Spinal cord (tissue), 9 donors: ENCODE measurements at regions not wholly inside any gene's neighbourhood (a gene's known extent, or its start where the extent isn't known, plus 50 kb on each side); places are given as distances from the start of the nearest gene placed in this dataset.

Experiments
- DNase-seq, 6 donors: peaks; one replicate each; pipeline versions ENCODE4 v3.0.0 to v3.0.0-alpha.2; 2013 to 2015; ENCODE audit warnings: low spot score in 6 of 6, low read depth in 4 of 6
- H3K27ac ChIP-seq: one replicate; pipeline ENCODE4 v1.5.1; 2013; ENCODE audit warnings: low read depth, low read length, control low read depth
- H3K27me3 ChIP-seq: one replicate; pipeline ENCODE4 v1.6.1; 2013; ENCODE audit warnings: low read length; ENCODE audit not compliant: control insufficient read depth, insufficient read depth
- H3K36me3 ChIP-seq: one replicate; pipeline ENCODE4 v1.6.1; 2013; ENCODE audit warnings: low read length; ENCODE audit not compliant: control insufficient read depth, insufficient read depth
- H3K4me1 ChIP-seq: one replicate; pipeline ENCODE4 v1.6.1; 2013; ENCODE audit warnings: low read length; ENCODE audit not compliant: control insufficient read depth, insufficient read depth
- H3K4me3 ChIP-seq: one replicate; pipeline ENCODE4 v1.5.1; 2013; ENCODE audit warnings: low read depth, low read length, control low read depth
- H3K9me3 ChIP-seq: one replicate; pipeline ENCODE4 v1.6.1; 2013; ENCODE audit warnings: low read length; ENCODE audit not compliant: control insufficient read depth, insufficient read depth
- WGBS: methylation state at CpG from one replicate; pipeline ENCODE4 v1.1.5; 2013; ENCODE audit warnings: missing lambda C conversion rate; ENCODE audit not compliant: insufficient coverage; 5-methylcytosine and 5-hydroxymethylcytosine counted together
- donor health status: healthy.

GRCh38 chr2:223107825-223108224 lies 55.8 kb downstream of the KCNE4 start:
- Histone ChIP-seq H3K4me1 (no peaks in the 10 kb centered on the region), H3K36me3 (no peaks in the 10 kb centered on the region), H3K27me3 (no peaks in the 10 kb centered on the region), H3K9me3 (peaks cover under 1% of the 10 kb centered on the region), H3K4me3 (no peak overlapping the region), H3K27ac (no peak overlapping the region)
- no CpG with 5 or more reads among the region's 1 CpG for WGBS
- DNase-seq = no peak

DNA sequence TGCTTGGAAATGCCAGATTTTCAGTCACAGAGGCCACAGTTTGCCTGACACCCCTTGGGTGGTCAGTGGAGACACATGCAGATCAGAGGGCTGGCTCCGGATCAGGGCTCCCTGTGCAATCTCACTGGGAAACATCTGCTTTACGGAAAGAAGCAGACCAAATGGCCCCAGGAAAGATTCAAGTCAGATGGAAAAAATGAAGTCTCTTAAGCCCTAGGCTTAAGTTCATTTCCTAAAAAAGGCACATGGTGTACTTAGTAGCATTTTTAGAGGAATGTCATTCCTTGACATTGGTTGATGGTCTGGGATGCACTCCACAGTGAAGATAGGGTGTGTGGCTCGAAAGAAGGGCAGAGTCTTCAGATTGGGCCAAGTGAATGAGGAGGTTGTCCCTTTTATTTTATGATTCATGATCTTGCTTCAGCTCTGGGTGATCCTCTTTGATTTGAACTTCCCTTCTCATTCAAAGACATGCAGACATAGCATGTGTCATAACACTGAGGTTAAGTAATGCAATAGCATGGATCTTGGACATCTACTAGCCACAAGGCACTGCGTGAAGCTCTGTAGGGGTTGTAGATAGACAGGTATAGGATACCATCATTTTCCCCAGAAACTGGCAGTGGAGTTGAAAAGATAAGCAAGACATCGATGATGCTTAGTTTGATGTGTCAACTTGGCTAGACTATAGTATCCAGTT lies 56.5 kb downstream of the KCNE4 start:
- Histone ChIP-seq H3K27ac (no peak overlapping the region), H3K4me3 (no peak overlapping the region), H3K9me3 (peaks cover 2% of the 10 kb centered on the region), H3K27me3 (no peaks in the 10 kb centered on the region), H3K36me3 (no peaks in the 10 kb centered on the region), H3K4me1 (no peaks in the 10 kb centered on the region)
- WGBS = 46% methylated on average over 2 of the region's 5 CpGs
- DNase-seq = no peak

GRCh38 chr2:223109341-223109740 lies 57.4 kb downstream of the KCNE4 start:
- WGBS = 0% methylated on average over 1 of the region's 3 CpGs
- H3K9me3 ChIP-seq = peaks cover 2% of the 10 kb centered on the region
- H3K4me3 ChIP-seq = no peak overlapping the region
- no peaks in the 10 kb centered on the region for H3K4me1 ChIP-seq
- H3K27ac ChIP-seq = no peak overlapping the region
- no peaks in the 10 kb centered on the region for H3K36me3 ChIP-seq
- H3K27me3 ChIP-seq = no peaks in the 10 kb centered on the region
- no peak for DNase-seq

DNA sequence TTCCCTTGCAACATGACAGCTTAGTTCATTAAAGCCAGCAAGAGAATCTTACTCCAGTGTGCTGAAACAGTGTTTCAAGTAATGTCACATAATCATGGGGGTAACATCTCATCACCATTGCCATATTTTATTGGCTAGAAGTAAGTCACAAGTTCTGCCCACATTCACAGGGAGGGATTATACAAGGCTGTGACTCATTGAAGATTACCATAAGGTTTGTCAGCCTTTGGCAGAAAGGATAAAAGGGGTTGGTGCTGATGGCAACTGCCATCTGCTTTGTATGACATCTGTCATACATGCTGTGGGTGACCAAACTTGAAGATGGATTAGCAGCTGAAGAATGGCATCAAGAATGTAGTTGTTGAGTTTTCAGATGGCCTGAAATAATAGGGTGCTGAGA lies 61.2 kb downstream of the KCNE4 start:
- no peak overlapping the region for H3K4me3 ChIP-seq
- no peaks in the 10 kb centered on the region for H3K4me1 ChIP-seq
- no peak overlapping the region for H3K27ac ChIP-seq
- DNase-seq = peak in 1 of 6 donors; percentile 38
- H3K9me3 ChIP-seq = peaks cover 2% of the 10 kb centered on the region
- no peaks in the 10 kb centered on the region for H3K36me3 ChIP-seq
- no peaks in the 10 kb centered on the region for H3K27me3 ChIP-seq

- H3K27me3 ChIP-seq = no peaks in the 10 kb centered on the region
- no CpG with 5 or more reads among the region's 3 CpGs for WGBS
These were observed 62.2 kb downstream of the KCNE4 start for GRCh38 chr2:223114170-223114569.

DNA sequence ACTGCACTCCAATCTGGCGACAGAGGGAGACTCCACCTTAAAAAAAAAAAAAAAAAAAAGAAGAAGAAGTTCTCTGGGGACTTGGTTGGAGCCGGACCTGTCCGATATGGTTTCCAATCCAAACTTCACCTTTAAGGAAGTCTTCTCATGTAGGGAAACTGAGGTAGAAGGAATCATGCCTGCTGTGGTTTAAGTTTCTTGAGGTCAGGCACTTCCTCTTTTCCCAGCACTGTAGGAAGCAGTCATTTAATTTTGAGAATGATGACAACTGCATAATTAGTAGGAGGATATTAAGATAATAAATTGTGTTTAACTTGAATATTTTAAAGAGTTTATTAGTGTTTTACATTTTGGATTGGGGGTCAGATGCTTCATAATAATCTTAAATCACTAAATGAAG lies 62.9 kb downstream of the KCNE4 start:
- no CpG with 5 or more reads among the region's 3 CpGs for WGBS
- DNase-seq = no peak
- Histone ChIP-seq H3K4me3 (no peak overlapping the region), H3K27ac (no peak overlapping the region), H3K27me3 (no peaks in the 10 kb centered on the region), H3K36me3 (no peaks in the 10 kb centered on the region), H3K9me3 (peaks cover 2% of the 10 kb centered on the region), H3K4me1 (no peaks in the 10 kb centered on the region)

More at GRCh38 chr2:223114170-223114569, 62.2 kb downstream of the KCNE4 start:
- Histone ChIP-seq H3K9me3 (peaks cover 2% of the 10 kb centered on the region), H3K4me1 (no peaks in the 10 kb centered on the region), H3K36me3 (no peaks in the 10 kb centered on the region), H3K4me3 (no peak overlapping the region), H3K27ac (no peak overlapping the region)
- DNase-seq = no peak

DNA sequence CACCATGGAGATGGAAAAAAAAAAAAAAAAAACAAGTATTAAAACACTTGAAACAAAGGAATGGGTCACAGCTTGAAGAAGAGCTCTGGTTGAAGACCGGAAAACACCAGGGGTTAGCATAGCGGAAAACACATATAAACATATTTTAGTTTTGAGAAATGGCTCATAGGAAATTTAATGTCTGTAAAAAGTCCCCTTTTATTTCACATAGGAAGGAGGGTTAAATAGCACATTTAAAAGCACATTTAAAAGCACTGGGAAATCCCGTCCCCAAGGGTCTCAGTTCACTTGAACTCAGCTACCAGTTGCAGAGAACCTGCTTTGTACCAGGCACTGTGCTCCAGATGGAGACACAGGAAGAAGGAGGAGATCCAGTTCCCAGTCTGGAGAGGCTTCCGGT lies 65.5 kb downstream of the KCNE4 start:
- no peak for DNase-seq
- H3K27me3 ChIP-seq = no peaks in the 10 kb centered on the region
- WGBS = 92% methylated on average over 2 of the region's 4 CpGs
- H3K4me1 ChIP-seq = no peaks in the 10 kb centered on the region
- H3K4me3 ChIP-seq = no peak overlapping the region
- no peaks in the 10 kb centered on the region for H3K36me3 ChIP-seq
- peak overlapping the region; percentile 36 for H3K27ac ChIP-seq
- H3K9me3 ChIP-seq = peaks cover 2% of the 10 kb centered on the region

DNA sequence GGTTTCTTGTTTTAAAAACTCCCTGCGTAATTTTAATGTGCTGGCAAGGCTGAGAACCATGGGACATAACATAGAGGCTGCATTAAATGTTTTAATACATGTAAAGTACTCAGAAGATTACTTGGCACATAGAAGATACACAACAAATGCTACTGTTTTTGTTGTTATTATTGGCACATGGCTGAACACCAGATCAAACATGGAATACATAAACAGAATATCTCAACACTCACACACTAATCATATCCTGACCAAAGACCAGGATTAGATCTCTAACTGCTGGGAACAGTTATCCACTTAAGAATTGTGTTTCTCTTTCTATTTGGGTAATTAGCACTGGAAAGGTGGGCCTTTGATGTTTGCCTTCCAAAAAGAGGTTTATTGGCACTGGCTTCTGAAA lies 69.3 kb downstream of the KCNE4 start:
- WGBS = no CpG with 5 or more reads among the region's 1 CpG

GRCh38 chr2:223122781-223123180 lies 70.8 kb downstream of the KCNE4 start:
- no peaks in the 10 kb centered on the region for H3K27me3 ChIP-seq
- no peaks in the 10 kb centered on the region for H3K9me3 ChIP-seq
- peak in 1 of 6 donors; percentile 48 for DNase-seq
- H3K4me1 ChIP-seq = no peaks in the 10 kb centered on the region
- no peak overlapping the region for H3K27ac ChIP-seq
- 75% methylated on average over 1 of the region's 4 CpGs for WGBS
- H3K4me3 ChIP-seq = no peak overlapping the region
- H3K36me3 ChIP-seq = no peaks in the 10 kb centered on the region

More for the DNA sequence above, 69.3 kb downstream of the KCNE4 start:
- no peaks in the 10 kb centered on the region for H3K27me3 ChIP-seq
- H3K9me3 ChIP-seq = no peaks in the 10 kb centered on the region
- no peaks in the 10 kb centered on the region for H3K4me1 ChIP-seq
- no peaks in the 10 kb centered on the region for H3K36me3 ChIP-seq
- no peak overlapping the region for H3K27ac ChIP-seq
- DNase-seq = peak in 1 of 6 donors; percentile 26
- H3K4me3 ChIP-seq = no peak overlapping the region

DNA sequence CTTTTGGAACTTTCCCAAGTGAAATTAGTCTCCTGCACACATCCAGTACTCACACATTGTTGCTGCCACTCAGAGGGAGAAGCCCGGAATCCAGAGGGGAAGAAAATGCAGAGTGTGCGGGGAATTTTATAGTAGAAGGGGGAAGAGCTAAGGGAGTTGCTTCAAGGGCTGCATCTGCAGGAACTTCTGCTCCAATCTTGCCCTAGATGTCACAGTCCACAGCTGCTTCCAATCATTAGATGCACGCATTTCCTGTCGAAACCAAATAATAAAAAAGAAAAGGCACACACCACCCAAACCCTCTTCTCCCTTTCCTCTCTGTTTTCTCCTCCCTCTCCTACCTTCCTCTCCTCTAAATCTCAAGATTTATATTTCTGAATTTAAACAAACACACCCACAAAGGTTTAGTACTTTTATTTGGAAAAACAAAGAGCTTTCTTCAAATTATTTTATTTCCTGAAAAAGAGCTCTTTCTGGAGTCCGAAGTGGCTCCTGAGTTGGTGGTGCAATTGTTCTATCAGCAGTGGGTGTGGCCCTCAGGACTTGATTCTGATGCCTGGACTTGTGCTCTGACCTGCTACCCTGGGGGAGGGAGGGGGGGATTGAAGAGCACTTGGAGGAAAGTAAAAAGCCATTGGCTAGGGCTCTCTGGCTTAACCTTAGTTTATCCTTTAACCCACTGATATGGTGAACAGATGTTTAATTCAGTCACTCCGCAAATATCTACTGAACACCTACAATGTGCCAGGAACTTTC lies 72.0 kb downstream of the KCNE4 start:
- Histone ChIP-seq H3K36me3 (no peaks in the 10 kb centered on the region), H3K4me3 (no peak overlapping the region), H3K27ac (peak overlapping the region; percentile 25), H3K4me1 (no peaks in the 10 kb centered on the region), H3K27me3 (no peaks in the 10 kb centered on the region), H3K9me3 (no peaks in the 10 kb centered on the region)
- 78% methylated on average over 2 of the region's 6 CpGs for WGBS
- DNase-seq = no peak
